WTC11 (cell line): ENCODE measurements at regions not wholly inside any gene's neighbourhood (a gene's known extent, or its start where the extent isn't known, plus 50 kb on each side); places are given as distances from the start of the nearest gene placed in this dataset.

Experiments
- ATAC-seq: fragments of 200-7000 bp; cut with Tn5 transposase; 2 replicates; pipeline ENCODE4 v1.10.0; 2021; ENCODE audit warnings: mild to moderate bottlenecking, moderate library complexity
- CTCF ChIA-PET: fragments of 300-600 bp; sonication (Branson Sonifier 250); formaldehyde crosslinking; loops from one replicate; lab custom pipeline; 2021; ENCODE audit warnings: antibody characterized with exemption; lab: Charles Lee
- POLR2A ChIA-PET: fragments of 350-600 bp; sonication (Branson Sonifier 250); formaldehyde crosslinking; loops from one replicate; lab custom pipeline; 2021; ENCODE audit warnings: antibody characterized with exemption; lab: Charles Lee
- DNase-seq: peaks from one replicate; pipeline ENCODE4 v3.0.0; 2021; ENCODE audit warnings: low spot score
- H3K27ac Mint-ChIP-seq: 2 replicates; pipeline ENCODE4 v1.8.0; 2021; ENCODE audit warnings: mixed read lengths
- H3K27me3 Mint-ChIP-seq: 2 replicates; pipeline ENCODE4 v1.8.0; 2021; ENCODE audit warnings: low read depth, mild to moderate bottlenecking, moderate library complexity, mixed read lengths
- H3K36me3 Mint-ChIP-seq: 2 replicates; pipeline ENCODE4 v1.8.0; 2021; ENCODE audit warnings: mixed read lengths
- H3K4me1 Mint-ChIP-seq: 2 replicates; pipeline ENCODE4 v1.8.0; 2022; ENCODE audit warnings: mixed read lengths
- H3K4me3 Mint-ChIP-seq: 2 replicates; pipeline ENCODE4 v1.8.0; 2021; ENCODE audit warnings: mild to moderate bottlenecking, moderate library complexity, mixed read lengths
- H3K9me3 Mint-ChIP-seq: 2 replicates; pipeline ENCODE4 v1.8.0; 2021; ENCODE audit warnings: mixed read lengths
- CBFB ChIP-seq: sonication (generic); formaldehyde crosslinking; IDR thresholded peaks from 2 replicates; pipeline ENCODE4 v1.8.1; 2022; ENCODE audit warnings: mild to moderate bottlenecking, low read depth, missing genetic modification reagents
- CREB1 ChIP-seq: sonication (generic); formaldehyde crosslinking; IDR thresholded peaks from 2 replicates; pipeline ENCODE4 v1.8.0; 2023; ENCODE audit warnings: mild to moderate bottlenecking, missing genetic modification reagents
- CREM ChIP-seq: sonication (generic); formaldehyde crosslinking; IDR thresholded peaks from 2 replicates; pipeline ENCODE4 v1.8.1; 2022; ENCODE audit warnings: mild to moderate bottlenecking, missing genetic modification reagents, moderate library complexity
- EMX1 ChIP-seq: fragments of 250-450 bp; sonication (Bioruptor Pico); IDR thresholded peaks from 2 replicates; pipeline ENCODE4 v1.8.0; 2021; ENCODE audit warnings: mild to moderate bottlenecking
- FOXJ3 ChIP-seq: sonication (generic); formaldehyde crosslinking; IDR thresholded peaks from 2 replicates; pipeline ENCODE4 v1.9.0; 2021; ENCODE audit warnings: missing genetic modification reagents, mild to moderate bottlenecking, borderline replicate concordance
- JUN ChIP-seq: sonication (generic); formaldehyde crosslinking; IDR thresholded peaks from 2 replicates; pipeline ENCODE4 v1.8.0; 2023; ENCODE audit warnings: mild to moderate bottlenecking, missing genetic modification reagents
- MXD4 ChIP-seq: fragments of 250-450 bp; sonication (Bioruptor Pico); IDR thresholded peaks from 2 replicates; pipeline ENCODE4 v1.8.0; 2021; ENCODE audit warnings: mild to moderate bottlenecking, moderate library complexity, borderline replicate concordance
- MYBL2 ChIP-seq: sonication (generic); formaldehyde crosslinking; IDR thresholded peaks from 2 replicates; pipeline ENCODE4 v1.8.1; 2023; ENCODE audit warnings: mild to moderate bottlenecking, moderate library complexity, missing genetic modification reagents
- NFYB ChIP-seq: sonication (generic); formaldehyde crosslinking; conservative IDR thresholded peaks from 2 replicates; pipeline ENCODE4 v1.8.0; 2022; ENCODE audit warnings: low read depth, missing genetic modification reagents
- NR1H2 ChIP-seq: sonication (generic); formaldehyde crosslinking; IDR thresholded peaks from 2 replicates; pipeline ENCODE4 v1.9.0; 2021; ENCODE audit warnings: mild to moderate bottlenecking, moderate library complexity, missing genetic modification reagents
- NR2C2 ChIP-seq: sonication (generic); formaldehyde crosslinking; IDR thresholded peaks from 2 replicates; pipeline ENCODE4 v1.8.0; 2022; ENCODE audit warnings: mild to moderate bottlenecking, missing genetic modification reagents
- NR3C1 ChIP-seq: sonication (generic); formaldehyde crosslinking; conservative IDR thresholded peaks from 2 replicates; pipeline ENCODE4 v1.8.1; 2023; ENCODE audit warnings: low read depth, mild to moderate bottlenecking, missing genetic modification reagents
- RELA ChIP-seq: sonication (generic); formaldehyde crosslinking; IDR thresholded peaks from 2 replicates; pipeline ENCODE4 v1.8.1; 2022; ENCODE audit warnings: missing genetic modification reagents, mild to moderate bottlenecking, borderline replicate concordance
- SMAD4 ChIP-seq: sonication (generic); formaldehyde crosslinking; IDR thresholded peaks from 2 replicates; pipeline ENCODE4 v1.8.0; 2022; ENCODE audit warnings: mild to moderate bottlenecking, missing genetic modification reagents
- TCF7 ChIP-seq: sonication (generic); formaldehyde crosslinking; IDR thresholded peaks from 2 replicates; pipeline ENCODE4 v1.8.0; 2022; ENCODE audit warnings: mild to moderate bottlenecking, low read depth, missing genetic modification reagents, moderate library complexity
- TP53 ChIP-seq: sonication (generic); formaldehyde crosslinking; IDR thresholded peaks from 2 replicates; pipeline ENCODE4 v1.8.1; 2023; ENCODE audit warnings: mild to moderate bottlenecking, missing genetic modification reagents
- ZNF396 ChIP-seq: fragments of 250-450 bp; sonication (Bioruptor Pico); IDR thresholded peaks from 2 replicates; pipeline ENCODE4 v1.8.0; 2021; ENCODE audit warnings: mild to moderate bottlenecking, moderate library complexity, borderline replicate concordance
- ZNF423 ChIP-seq: fragments of 250-450 bp; sonication (Bioruptor Pico); IDR thresholded peaks from 2 replicates; pipeline ENCODE4 v2.1.2; 2022; ENCODE audit warnings: mild to moderate bottlenecking, moderate library complexity
- TF ChIP-seq, protein P1 (sequence below): sonication (generic); formaldehyde crosslinking; IDR thresholded peaks from 2 replicates; pipeline ENCODE4 v1.8.0; 2022; ENCODE audit warnings: mild to moderate bottlenecking, missing genetic modification reagents
- TF ChIP-seq, protein P2 (sequence below): sonication (generic); formaldehyde crosslinking; IDR thresholded peaks from 2 replicates; pipeline ENCODE4 v1.8.0; 2022; ENCODE audit warnings: mild to moderate bottlenecking, missing genetic modification reagents
- TF ChIP-seq, protein P3 (sequence below): sonication (generic); formaldehyde crosslinking; IDR thresholded peaks from 2 replicates; pipeline ENCODE4 v1.8.1; 2023; ENCODE audit warnings: mild to moderate bottlenecking, missing genetic modification reagents
- TF ChIP-seq, protein P4 (sequence below): sonication (generic); formaldehyde crosslinking; IDR thresholded peaks from 2 replicates; pipeline ENCODE4 v1.8.1; 2023; ENCODE audit warnings: mild to moderate bottlenecking, missing genetic modification reagents, moderate library complexity
- TF ChIP-seq, protein P5 (sequence below): fragments of 250-450 bp; sonication (Bioruptor Pico); IDR thresholded peaks from 2 replicates; pipeline ENCODE4 v1.9.0; 2021; ENCODE audit warnings: mild to moderate bottlenecking
- TF ChIP-seq, protein P6 (sequence below): fragments of 250-450 bp; sonication (Bioruptor Pico); IDR thresholded peaks from 2 replicates; pipeline ENCODE4 v1.9.0; 2021; ENCODE audit warnings: mild to moderate bottlenecking, borderline replicate concordance
- TF ChIP-seq, protein P7 (sequence below): sonication (generic); formaldehyde crosslinking; conservative IDR thresholded peaks from 2 replicates; pipeline ENCODE4 v1.8.1; 2022; ENCODE audit warnings: mild to moderate bottlenecking, missing genetic modification reagents
- TF ChIP-seq, protein P8 (sequence below): sonication (generic); formaldehyde crosslinking; IDR thresholded peaks from 2 replicates; pipeline ENCODE4 v1.8.1; 2022; ENCODE audit warnings: low read depth, missing genetic modification reagents, borderline replicate concordance

DNA sequence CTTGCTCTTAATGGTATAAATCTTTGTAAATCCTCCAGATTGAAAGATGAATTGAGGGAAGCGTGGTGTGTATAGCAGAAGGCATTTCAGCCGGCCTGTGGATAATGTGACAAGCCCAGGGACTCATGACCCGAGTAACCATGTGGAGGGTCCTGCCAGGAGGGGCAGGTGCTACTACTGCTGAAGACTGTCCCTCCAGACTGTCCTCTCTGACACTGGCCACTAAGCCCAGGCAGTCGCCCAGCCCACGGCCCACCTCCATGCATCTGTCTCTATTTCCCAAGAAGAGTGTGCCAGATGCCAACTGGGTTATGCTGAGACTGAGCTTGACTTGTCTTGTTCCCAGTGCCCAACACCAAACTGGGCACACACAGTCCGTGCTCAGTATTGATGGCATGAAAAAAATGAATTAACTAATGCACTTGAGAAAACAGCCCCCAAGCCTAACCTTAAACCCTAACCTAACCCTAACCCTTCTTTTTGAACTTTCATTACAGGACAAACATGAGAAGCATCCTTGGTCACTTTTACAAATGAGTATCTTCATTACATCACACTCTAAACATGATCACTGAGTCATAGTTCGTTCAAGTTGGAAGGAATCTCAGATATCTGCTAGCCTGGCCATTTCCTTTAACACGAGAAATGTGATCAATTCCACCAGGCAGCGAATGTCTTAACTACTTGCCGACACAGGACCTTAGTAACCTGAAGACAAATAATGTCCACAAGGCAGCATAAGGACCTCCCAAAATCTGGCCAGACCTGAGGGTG is 182.2 kb upstream of the RREB1 start:
- no peaks in the 10 kb centered on the region for H3K36me3 Mint-ChIP-seq
- TF ChIP-seq NFYB (CRISPR knock-in tag) (no peak), MXD4 (CRISPR knock-in tag) (no peak), CBFB (CRISPR knock-in tag) (no peak), ZNF396 (CRISPR knock-in tag) (no peak), NR3C1 (CRISPR knock-in tag) (no peak), JUN (CRISPR knock-in tag) (no peak), FOXJ3 (CRISPR knock-in tag) (no peak), MYBL2 (CRISPR knock-in tag) (no peak), SMAD4 (CRISPR knock-in tag) (no peak), ZNF423 (CRISPR knock-in tag) (no peak), NR1H2 (CRISPR knock-in tag) (no peak), RELA (no peak), CREM (no peak), CREB1 (CRISPR knock-in tag) (no peak), TCF7 (CRISPR knock-in tag) (no peak)
- TF ChIP-seq, protein P1, sequence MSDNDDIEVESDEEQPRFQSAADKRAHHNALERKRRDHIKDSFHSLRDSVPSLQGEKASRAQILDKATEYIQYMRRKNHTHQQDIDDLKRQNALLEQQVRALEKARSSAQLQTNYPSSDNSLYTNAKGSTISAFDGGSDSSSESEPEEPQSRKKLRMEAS = no peak
- TF ChIP-seq, protein P2, sequence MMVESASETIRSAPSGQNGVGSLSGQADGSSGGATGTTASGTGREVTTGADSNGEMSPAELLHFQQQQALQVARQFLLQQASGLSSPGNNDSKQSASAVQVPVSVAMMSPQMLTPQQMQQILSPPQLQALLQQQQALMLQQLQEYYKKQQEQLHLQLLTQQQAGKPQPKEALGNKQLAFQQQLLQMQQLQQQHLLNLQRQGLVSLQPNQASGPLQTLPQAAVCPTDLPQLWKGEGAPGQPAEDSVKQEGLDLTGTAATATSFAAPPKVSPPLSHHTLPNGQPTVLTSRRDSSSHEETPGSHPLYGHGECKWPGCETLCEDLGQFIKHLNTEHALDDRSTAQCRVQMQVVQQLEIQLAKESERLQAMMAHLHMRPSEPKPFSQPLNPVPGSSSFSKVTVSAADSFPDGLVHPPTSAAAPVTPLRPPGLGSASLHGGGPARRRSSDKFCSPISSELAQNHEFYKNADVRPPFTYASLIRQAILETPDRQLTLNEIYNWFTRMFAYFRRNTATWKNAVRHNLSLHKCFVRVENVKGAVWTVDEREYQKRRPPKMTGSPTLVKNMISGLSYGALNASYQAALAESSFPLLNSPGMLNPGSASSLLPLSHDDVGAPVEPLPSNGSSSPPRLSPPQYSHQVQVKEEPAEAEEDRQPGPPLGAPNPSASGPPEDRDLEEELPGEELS (CRISPR knock-in tag) = no peak
- TF ChIP-seq, protein P3, sequence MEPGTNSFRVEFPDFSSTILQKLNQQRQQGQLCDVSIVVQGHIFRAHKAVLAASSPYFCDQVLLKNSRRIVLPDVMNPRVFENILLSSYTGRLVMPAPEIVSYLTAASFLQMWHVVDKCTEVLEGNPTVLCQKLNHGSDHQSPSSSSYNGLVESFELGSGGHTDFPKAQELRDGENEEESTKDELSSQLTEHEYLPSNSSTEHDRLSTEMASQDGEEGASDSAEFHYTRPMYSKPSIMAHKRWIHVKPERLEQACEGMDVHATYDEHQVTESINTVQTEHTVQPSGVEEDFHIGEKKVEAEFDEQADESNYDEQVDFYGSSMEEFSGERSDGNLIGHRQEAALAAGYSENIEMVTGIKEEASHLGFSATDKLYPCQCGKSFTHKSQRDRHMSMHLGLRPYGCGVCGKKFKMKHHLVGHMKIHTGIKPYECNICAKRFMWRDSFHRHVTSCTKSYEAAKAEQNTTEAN (CRISPR knock-in tag) = no peak
- TF ChIP-seq, protein P4, sequence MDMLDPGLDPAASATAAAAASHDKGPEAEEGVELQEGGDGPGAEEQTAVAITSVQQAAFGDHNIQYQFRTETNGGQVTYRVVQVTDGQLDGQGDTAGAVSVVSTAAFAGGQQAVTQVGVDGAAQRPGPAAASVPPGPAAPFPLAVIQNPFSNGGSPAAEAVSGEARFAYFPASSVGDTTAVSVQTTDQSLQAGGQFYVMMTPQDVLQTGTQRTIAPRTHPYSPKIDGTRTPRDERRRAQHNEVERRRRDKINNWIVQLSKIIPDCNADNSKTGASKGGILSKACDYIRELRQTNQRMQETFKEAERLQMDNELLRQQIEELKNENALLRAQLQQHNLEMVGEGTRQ (CRISPR knock-in tag) = no peak
- H3K4me1 Mint-ChIP-seq = peaks cover 8% of the 10 kb centered on the region
- H3K27ac Mint-ChIP-seq = no peak overlapping the region
- POLR2A ChIA-PET = no interaction called here
- H3K4me3 Mint-ChIP-seq = no peak overlapping the region
- ATAC-seq (no peak), DNase-seq (no peak)
- CTCF ChIA-PET = no interaction called here
- H3K9me3 Mint-ChIP-seq = peaks cover 4% of the 10 kb centered on the region; the same call in 1 of the 2 replicates
- H3K27me3 Mint-ChIP-seq = no peaks in the 10 kb centered on the region

DNA sequence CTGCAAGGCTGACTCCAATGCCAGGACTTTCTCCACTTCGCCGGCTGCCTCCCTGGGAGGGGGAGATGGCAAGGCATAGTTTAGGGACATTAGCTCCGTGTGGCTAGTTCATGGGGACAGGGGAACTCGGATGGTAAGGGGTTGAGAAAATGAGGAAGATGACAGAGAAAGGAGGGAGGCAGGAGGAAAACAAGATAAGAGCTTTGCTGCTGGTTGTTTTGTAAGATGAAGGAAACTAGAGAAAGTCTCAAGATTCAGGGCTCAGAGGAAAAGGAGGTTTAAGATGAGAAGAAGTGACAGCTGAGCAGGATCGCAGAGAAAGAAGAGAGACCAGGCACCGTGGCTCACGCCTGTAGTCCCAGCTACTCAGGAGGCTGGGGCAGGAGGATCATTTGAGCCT is 180.9 kb upstream of the RREB1 start:
- H3K27me3 Mint-ChIP-seq = no peaks in the 10 kb centered on the region; the same call in 1 of the 2 replicates
- ChIA-PET CTCF (no interaction called here), POLR2A (no interaction called here)
- peaks cover 8% of the 10 kb centered on the region for H3K4me1 Mint-ChIP-seq
- H3K4me3 Mint-ChIP-seq = no peak overlapping the region
- peaks cover under 1% of the 10 kb centered on the region; the same call in 1 of the 2 replicates for H3K9me3 Mint-ChIP-seq
- DNase-seq (no peak), ATAC-seq (no peak)
- H3K27ac Mint-ChIP-seq = 0 out of 2 replicates have a peak overlapping the region, but pooled peaks have one; percentile 29
- H3K36me3 Mint-ChIP-seq = no peaks in the 10 kb centered on the region
- TF ChIP-seq, protein P5, sequence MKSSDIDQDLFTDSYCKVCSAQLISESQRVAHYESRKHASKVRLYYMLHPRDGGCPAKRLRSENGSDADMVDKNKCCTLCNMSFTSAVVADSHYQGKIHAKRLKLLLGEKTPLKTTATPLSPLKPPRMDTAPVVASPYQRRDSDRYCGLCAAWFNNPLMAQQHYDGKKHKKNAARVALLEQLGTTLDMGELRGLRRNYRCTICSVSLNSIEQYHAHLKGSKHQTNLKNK = no peak
- TF ChIP-seq EMX1 (CRISPR knock-in tag) = no peak
- no peak for TF ChIP-seq NR2C2
- TF ChIP-seq, protein P6, sequence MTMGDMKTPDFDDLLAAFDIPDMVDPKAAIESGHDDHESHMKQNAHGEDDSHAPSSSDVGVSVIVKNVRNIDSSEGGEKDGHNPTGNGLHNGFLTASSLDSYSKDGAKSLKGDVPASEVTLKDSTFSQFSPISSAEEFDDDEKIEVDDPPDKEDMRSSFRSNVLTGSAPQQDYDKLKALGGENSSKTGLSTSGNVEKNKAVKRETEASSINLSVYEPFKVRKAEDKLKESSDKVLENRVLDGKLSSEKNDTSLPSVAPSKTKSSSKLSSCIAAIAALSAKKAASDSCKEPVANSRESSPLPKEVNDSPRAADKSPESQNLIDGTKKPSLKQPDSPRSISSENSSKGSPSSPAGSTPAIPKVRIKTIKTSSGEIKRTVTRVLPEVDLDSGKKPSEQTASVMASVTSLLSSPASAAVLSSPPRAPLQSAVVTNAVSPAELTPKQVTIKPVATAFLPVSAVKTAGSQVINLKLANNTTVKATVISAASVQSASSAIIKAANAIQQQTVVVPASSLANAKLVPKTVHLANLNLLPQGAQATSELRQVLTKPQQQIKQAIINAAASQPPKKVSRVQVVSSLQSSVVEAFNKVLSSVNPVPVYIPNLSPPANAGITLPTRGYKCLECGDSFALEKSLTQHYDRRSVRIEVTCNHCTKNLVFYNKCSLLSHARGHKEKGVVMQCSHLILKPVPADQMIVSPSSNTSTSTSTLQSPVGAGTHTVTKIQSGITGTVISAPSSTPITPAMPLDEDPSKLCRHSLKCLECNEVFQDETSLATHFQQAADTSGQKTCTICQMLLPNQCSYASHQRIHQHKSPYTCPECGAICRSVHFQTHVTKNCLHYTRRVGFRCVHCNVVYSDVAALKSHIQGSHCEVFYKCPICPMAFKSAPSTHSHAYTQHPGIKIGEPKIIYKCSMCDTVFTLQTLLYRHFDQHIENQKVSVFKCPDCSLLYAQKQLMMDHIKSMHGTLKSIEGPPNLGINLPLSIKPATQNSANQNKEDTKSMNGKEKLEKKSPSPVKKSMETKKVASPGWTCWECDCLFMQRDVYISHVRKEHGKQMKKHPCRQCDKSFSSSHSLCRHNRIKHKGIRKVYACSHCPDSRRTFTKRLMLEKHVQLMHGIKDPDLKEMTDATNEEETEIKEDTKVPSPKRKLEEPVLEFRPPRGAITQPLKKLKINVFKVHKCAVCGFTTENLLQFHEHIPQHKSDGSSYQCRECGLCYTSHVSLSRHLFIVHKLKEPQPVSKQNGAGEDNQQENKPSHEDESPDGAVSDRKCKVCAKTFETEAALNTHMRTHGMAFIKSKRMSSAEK (CRISPR knock-in tag) = no peak
- TF ChIP-seq, protein P7, sequence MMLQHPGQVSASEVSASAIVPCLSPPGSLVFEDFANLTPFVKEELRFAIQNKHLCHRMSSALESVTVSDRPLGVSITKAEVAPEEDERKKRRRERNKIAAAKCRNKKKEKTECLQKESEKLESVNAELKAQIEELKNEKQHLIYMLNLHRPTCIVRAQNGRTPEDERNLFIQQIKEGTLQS (CRISPR knock-in tag) = no peak
- no peak for TF ChIP-seq TP53
- TF ChIP-seq, protein P8, sequence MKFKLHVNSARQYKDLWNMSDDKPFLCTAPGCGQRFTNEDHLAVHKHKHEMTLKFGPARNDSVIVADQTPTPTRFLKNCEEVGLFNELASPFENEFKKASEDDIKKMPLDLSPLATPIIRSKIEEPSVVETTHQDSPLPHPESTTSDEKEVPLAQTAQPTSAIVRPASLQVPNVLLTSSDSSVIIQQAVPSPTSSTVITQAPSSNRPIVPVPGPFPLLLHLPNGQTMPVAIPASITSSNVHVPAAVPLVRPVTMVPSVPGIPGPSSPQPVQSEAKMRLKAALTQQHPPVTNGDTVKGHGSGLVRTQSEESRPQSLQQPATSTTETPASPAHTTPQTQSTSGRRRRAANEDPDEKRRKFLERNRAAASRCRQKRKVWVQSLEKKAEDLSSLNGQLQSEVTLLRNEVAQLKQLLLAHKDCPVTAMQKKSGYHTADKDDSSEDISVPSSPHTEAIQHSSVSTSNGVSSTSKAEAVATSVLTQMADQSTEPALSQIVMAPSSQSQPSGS (CRISPR knock-in tag) = no peak
